Stimulated activated CD8-positive, alpha-beta memory T cell treated with anti-CD3 and anti-CD28 coated beads, Interleukin-4, amount 100 ng/mL, for 48 hours (primary cell): ENCODE measurements at regions not wholly inside any gene's neighbourhood (a gene's known extent, or its start where the extent isn't known, plus 50 kb on each side); places are given as distances from the start of the nearest gene placed in this dataset.
"Not testable (repeated sequence)": the region's sequence is repeated elsewhere in the genome, so short reads cannot be mapped to it uniquely, and the experiment has no call there.

Source experiments
- DNase-seq: peaks from one replicate; pipeline ENCODE4 v3.0.0-alpha.2; 2020

DNA sequence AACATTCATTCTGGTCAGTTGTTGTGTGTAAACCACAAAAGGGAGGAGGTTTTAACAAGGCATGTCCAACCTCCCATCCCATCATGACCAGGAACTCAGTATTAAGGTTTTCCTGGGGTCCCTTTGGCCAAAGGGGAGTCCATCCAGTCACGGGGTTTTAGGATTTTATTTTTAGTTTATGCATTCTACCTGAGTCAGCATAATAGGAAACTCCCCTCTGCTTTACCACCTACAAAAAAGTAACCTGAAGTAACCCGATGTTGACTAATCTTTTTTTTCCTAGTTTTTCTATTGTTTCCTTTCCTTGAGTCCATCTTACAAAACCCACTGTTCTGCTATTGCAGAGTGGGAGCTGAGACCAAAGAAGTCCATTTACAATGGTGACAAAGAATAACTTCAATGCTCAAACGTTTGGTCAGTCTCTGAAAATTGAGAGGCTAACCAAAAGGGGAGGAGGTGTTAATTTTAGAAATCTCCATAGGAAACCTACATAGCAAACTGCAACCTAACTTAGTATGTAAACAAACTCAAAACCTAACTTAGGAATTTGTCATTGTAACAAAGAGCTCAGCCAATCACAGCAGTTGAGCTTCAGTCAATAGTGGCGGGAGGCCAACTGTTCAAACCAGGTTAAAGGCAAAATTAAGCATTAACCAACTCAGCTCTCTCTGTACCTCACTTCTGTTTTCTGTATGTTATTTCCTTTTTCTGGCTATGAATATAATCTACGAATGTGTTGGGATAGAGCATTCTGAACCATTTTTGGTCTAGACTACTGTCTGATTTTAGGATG lies 1954.1 kb downstream of the PCDH9 start:
- DNase-seq = no peak

DNA sequence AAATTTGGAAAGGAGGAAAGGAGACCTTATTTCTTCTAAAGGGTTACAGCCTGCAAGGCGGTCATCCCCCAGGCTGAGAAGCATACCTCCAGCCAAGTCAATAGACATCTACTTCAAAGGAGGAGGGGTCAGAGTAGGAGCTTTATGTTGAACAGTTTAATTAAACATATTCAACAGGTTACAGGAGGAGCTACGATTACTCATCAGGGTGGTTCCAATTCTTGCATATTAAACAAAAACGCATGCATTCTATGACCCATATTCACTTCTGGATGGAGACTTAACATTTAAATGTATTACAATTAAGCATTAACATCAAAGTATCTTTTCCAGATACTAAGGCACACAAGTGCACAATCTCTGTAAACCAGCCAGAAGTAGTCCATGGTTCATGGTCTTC lies 1955.0 kb downstream of the PCDH9 start:
- no peak for DNase-seq

- not testable (repeated sequence) for DNase-seq
These were observed 1956.2 kb downstream of the PCDH9 start for GRCh38 chr13:65273811-65274420.

- no peak for DNase-seq
These were observed 1962.1 kb downstream of the PCDH9 start for GRCh38 chr13:65268009-65268408.

GRCh38 chr13:65265988-65266387 lies 1964.1 kb downstream of the PCDH9 start:
- DNase-seq = no peak

DNA sequence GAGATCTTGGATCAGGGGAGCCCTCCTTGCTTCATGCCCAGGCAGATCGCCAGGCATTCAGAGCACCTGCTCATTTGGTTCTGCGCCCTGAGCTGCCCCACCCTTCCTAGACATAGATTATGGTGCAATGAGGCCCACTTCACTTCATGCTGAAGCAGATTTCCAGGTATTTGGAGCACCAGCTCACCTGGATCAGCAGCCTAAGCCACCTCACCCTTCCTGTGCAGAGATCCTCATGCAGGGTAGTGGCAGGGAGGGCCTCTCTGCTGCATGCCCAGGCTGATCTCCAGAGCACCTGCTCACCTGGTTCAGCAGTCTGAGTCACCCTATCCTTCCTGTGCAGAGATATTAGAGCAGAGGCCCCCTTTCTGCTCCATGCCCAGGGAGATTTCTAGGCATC lies 1966.1 kb downstream of the PCDH9 start:
- DNase-seq = no peak

DNA sequence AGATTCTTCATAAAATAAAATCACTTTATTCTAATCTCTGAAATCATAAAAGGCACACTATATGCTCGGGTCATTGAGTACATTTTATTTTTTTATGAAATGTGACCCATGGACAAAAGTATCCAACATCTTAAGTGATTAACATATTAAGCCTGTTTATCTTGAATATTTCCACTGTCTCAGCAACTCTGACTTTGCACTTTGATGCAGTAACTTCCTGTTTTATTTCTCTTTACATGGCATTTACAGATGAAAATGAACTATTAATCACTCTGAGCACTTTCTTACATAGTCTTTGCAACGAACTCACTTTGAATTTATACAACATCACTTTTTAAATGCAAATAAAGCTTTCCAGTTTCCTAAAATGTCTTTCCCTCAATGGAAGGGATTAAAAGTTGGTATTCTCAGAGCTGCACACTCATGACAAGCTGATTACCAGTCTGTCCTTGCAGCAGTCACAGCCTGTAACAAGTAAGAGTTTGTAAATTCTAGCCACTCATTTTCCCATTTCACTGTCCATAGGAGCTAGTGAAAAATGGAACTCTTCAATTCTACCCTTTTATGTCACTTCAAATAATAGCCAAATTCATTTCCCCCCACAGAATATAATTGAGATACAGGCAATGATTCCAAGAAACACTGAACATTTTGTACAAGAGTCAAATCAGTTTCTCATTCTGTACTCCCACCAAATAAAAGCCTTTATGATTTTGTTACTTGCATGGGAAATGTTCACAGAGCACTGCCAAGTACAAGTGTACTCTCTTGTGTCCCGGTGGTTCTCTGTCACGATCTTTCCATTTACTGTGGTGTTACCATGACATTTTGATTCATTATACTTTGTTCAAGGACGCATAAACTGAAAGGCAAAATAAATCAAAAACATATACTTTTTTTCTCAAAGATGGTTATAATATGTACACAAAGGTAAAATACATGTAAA lies 1968.9 kb downstream of the PCDH9 start:
- DNase-seq = no peak

DNA sequence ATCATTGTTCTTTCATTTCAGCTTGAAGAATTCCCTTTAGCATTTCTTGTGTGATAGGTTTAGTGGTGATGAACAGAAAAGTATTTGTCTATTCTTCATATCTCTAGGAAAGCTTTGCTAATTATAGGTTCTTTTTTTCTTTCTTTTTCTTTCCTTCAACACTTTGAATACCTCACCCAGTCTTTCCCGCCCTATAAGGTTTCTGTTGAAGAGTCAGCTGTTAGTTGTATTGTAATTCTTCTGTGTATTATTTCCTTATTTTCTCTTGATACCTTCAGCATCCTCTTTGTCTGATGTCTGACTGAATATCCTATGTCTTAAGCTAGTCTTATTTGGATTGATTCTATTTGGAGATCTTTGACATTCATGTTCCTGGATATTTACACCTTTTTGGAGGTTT lies 1989.4 kb downstream of the PCDH9 start:
- no peak for DNase-seq

DNA sequence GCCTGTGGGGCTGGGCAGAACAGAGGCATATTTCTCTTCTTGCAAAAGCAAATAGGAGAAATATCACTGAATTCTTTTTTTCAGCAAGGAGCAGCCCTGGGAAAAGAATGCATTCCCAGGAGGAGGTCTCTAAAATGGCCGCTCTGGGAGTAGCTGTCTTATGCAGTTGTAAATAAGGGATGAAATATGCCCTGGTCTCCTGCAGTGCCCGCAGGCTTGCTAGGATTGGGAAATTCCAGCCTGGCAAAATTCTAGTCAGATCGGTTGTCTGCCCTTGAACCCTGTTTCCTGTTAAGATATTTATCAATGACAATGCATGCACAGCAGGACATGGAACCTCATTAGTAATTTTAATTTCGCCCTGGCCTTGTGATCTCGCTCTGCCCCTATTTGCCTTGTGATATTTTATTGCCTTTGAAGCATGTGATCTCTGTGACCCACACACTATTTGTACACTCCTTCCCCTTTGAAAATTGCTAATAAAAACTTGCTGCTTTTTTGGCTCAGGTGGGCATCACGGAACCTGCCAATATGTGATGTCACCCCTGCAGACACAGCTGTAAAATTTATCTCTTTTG lies 1993.2 kb downstream of the PCDH9 start:
- no peak for DNase-seq

DNA sequence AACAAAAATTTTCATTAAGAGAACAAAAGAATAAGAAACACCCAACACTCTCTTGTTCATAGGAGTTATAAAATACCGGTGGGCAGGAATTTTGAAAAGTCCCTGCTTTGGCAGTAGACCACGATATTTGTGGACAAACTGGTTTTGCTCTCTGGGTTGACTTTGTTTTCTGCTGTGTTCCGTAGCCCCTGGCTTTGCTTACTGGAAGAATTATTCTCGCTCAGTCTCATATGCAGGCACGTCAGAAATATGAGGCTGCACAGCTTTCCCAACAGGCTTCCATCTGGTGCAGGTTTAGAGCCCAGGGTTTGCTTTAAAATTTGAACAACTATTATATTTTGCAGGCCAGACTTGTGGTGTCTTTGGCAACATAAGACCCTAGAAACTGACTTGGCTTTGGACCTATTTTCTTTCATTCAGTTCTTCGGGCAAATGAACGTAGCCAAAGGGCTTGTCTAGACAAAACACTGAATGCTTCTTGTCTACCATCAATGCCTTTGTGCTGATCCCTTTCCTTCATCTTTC lies 2012.6 kb downstream of the PCDH9 start:
- DNase-seq = no peak

- not testable (repeated sequence) for DNase-seq
These were observed 2027.3 kb downstream of the PCDH9 start for GRCh38 chr13:65202845-65203244.

- DNase-seq = no peak
These were observed 2041.4 kb downstream of the PCDH9 start for GRCh38 chr13:65188721-65189120.

- no peak for DNase-seq
These were observed 2062.1 kb downstream of the PCDH9 start for GRCh38 chr13:65168026-65168425.

DNA sequence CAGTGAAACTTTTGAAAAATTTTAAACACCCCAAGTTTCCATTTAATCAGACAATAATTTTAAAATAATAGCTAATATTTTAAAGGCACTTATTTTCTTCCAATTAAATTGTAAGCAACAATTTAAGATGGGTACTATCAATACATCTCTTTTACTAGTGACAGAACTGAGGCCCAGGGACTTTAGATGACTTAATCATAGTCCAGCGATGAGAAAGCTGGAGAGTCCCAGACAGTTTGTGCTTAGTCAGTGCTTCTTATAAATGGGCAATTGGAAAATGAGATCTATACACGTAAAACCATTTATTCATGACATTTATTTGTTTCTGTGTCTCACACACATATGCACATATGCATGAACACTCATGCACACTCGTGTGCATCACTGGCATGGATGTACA lies 2063.5 kb downstream of the PCDH9 start:
- DNase-seq = no peak

GRCh38 chr13:65159803-65160202 lies 2070.3 kb downstream of the PCDH9 start:
- no peak for DNase-seq

GRCh38 chr13:65155861-65156260 lies 2074.3 kb downstream of the PCDH9 start:
- no peak for DNase-seq

DNA sequence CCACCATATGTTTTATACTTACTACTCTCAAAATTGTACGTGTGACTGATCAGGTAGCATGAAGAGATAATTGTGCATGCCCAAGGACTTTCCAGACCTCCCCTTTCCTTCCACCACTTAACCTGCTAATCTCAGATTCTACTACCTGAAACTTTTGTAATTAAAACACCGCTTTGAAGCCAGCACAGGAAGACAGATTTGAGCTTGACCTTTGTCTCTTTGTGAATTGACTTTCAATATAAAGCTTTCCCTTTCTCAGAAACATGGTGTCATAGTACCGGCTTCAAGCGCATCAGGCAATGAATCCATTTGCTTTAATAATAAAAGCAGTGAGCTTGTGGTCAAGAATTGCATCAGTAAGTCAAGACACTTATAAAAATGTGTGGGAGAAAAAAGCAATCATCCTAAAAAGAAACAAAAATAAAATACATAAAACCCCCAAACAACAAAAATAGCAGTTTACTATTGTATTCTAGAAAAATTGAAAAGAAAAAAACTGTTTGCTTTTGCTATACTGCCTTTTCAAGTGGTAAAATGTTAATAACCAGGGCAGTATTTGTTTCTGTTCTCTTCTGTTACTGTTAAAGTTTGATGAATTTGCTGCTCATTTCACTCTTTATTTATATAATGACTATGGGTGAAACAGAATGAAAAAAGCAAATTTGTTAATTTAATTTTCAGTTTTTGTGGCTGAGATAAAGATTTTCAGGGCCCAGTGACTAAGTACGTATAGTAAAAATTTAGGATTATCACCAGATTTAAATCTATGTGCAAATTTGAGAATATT lies 2075.3 kb downstream of the PCDH9 start:
- no peak for DNase-seq

- no peak for DNase-seq
These were observed 2080.4 kb downstream of the PCDH9 start for GRCh38 chr13:65149687-65150086.

- no peak for DNase-seq
These were observed 2086.2 kb downstream of the PCDH9 start for GRCh38 chr13:65143920-65144319.

GRCh38 chr13:65133094-65133493 lies 2097.0 kb downstream of the PCDH9 start:
- no peak for DNase-seq

DNA sequence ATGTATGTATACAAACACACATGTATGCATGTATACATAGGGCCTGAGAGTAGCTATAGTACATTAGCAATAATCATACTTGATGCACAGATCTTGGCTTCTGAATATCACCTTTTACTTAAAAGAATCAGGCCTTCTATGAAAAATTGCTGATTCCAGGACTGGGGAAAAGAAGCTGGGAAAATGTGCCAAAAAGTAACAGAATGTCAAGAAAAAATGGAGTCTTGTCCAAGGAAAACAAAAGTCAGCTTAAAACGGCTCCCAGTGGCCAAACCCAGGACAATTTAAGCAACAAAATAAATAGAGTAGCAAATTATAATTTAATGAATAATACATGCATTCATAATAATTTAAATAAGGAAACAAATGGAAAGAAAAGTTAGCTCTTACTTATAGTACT lies 2104.9 kb downstream of the PCDH9 start:
- DNase-seq = no peak

DNA sequence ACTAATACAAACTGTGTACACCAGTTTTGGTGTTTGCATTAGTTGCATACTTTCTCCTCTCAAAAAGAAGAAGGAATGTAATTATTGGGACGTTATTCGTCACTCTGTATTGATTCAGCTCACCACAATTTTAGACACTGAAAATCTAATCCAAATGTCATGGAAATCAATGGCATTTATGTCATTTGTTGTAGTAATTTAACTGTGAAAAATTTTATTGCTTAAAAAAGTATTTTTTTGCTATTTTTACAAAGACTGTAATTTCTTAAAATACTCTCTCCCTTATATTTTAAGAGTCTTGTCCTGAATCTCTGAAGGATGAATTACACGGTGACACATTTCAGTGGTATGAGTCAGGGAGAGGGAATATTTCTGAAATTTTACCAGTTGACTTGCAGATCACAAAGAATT lies 2117.6 kb downstream of the PCDH9 start:
- DNase-seq = no peak
